Caco-2 (cell line): ENCODE measurements at regions not wholly inside any gene's neighbourhood (a gene's known extent, or its start where the extent isn't known, plus 50 kb on each side); places are given as distances from the start of the nearest gene placed in this dataset.

Source experiments
- BruUV-seq: library from RNA; stranded (reverse); fragments of 400-500 nt; replicated peaks from 2 replicates; lab custom pipeline; 2021; lab: Mats Ljungman, UMichigan
- CTCF ChIA-PET: fragments of 300-600 bp; sonication (Branson Sonifier 250); formaldehyde crosslinking; loops from one replicate; lab custom pipeline; 2022; ENCODE audit warnings: antibody characterized with exemption; lab: Charles Lee
- POLR2A ChIA-PET: fragments of 300-600 bp; sonication (Branson Sonifier 250); formaldehyde crosslinking; loops from one replicate; lab custom pipeline; 2022; ENCODE audit warnings: antibody characterized with exemption; lab: Charles Lee
- DNase-seq, 2 experiments: peaks; one replicate each; pipeline versions ENCODE4 v3.0.0 to v3.0.0-alpha.2; 2020 to 2022
- H3K27me3 ChIP-seq: replicated peaks from 2 replicates; pipeline ENCODE4 v1.6.0; 2011; ENCODE audit warnings: low read length; ENCODE audit not compliant: control insufficient read depth, insufficient read depth
- H3K36me3 ChIP-seq: 2 replicates; pipeline ENCODE4 v1.5.1; 2011; ENCODE audit warnings: low read length; ENCODE audit not compliant: control insufficient read depth, insufficient read depth
- H3K4me1 ChIP-seq: fragments of 250-450 bp; sonication (Bioruptor Pico); 2 replicates; pipeline ENCODE4 v1.5.1; 2020; ENCODE audit warnings: mild to moderate bottlenecking
- H3K4me3 ChIP-seq: 2 replicates; pipeline ENCODE4 v1.5.1; 2011; ENCODE audit warnings: low read depth, mild to moderate bottlenecking, control low read depth, low read length
- H3K9me3 ChIP-seq: fragments of 250-450 bp; sonication (Bioruptor Pico); 2 replicates; pipeline ENCODE4 v1.5.1; 2020; ENCODE audit warnings: mild to moderate bottlenecking, moderate library complexity
- H3K27ac Mint-ChIP-seq: one replicate; pipeline ENCODE4 v1.8.0; 2022; ENCODE audit warnings: mixed read lengths; ENCODE audit not compliant: unreplicated experiment
- H3K27me3 Mint-ChIP-seq: one replicate; pipeline ENCODE4 v1.8.0; 2022; ENCODE audit warnings: mixed read lengths; ENCODE audit not compliant: insufficient read depth, unreplicated experiment
- H3K36me3 Mint-ChIP-seq: one replicate; pipeline ENCODE4 v1.8.0; 2022; ENCODE audit warnings: mild to moderate bottlenecking, mixed read lengths; ENCODE audit not compliant: insufficient read depth, unreplicated experiment
- H3K4me1 Mint-ChIP-seq: one replicate; pipeline ENCODE4 v1.8.0; 2022; ENCODE audit warnings: low read depth, mixed read lengths; ENCODE audit not compliant: unreplicated experiment
- H3K4me3 Mint-ChIP-seq: one replicate; pipeline ENCODE4 v1.8.0; 2022; ENCODE audit warnings: mild to moderate bottlenecking, moderate library complexity, mixed read lengths; ENCODE audit not compliant: unreplicated experiment
- H3K9me3 Mint-ChIP-seq: one replicate; pipeline ENCODE4 v1.8.0; 2022; ENCODE audit warnings: mixed read lengths; ENCODE audit not compliant: unreplicated experiment
- CTCF ChIP-seq, 2 experiments: fragments of 200-600 bp in 1 of 2; IDR thresholded peaks; 1 replicate in 1 of 2; 2 replicates in 1 of 2; pipeline versions ENCODE4 v1.5.1 to v1.8.0; 2011 to 2022; ENCODE audit warnings: antibody characterized with exemption in 1 of 2, control low read depth in 1 of 2, inconsistent platforms in 1 of 2, low read depth in 1 of 2, low read length in 1 of 2, mild to moderate bottlenecking in 1 of 2, moderate library complexity in 1 of 2; ENCODE audit not compliant: insufficient read depth in 1 of 2, severe bottlenecking in 1 of 2, unreplicated experiment in 1 of 2
- intact Hi-C: fragments of 100-400 bp; cut with micrococcal nuclease; formaldehyde crosslinking; loops from one replicate; pipeline ENCODE4 v1.10.0; 2022; ENCODE audit not compliant: unreplicated experiment

GRCh38 chr9:13364271-13365000, 84.9 kb upstream of the MPDZ start:
- H3K9me3 ChIP-seq = no peaks in the 10 kb centered on the region
- Mint-ChIP-seq H3K9me3 (no peaks in the 10 kb centered on the region), H3K27ac (no peak overlapping the region), H3K4me3 (no peak overlapping the region), H3K4me1 (no peaks in the 10 kb centered on the region), H3K27me3 (no peaks in the 10 kb centered on the region), H3K36me3 (no peaks in the 10 kb centered on the region)
- no peaks in the 10 kb centered on the region for H3K36me3 ChIP-seq
- ChIA-PET POLR2A (no interaction called here), CTCF (no interaction called here)
- H3K4me3 ChIP-seq = no peak overlapping the region
- H3K4me1 ChIP-seq = no peaks in the 10 kb centered on the region
- intact Hi-C loops = no loop called here
- BruUV-seq = no TSS peak
- H3K27me3 ChIP-seq = no peaks in the 10 kb centered on the region
- no peak for DNase-seq
- TF ChIP-seq CTCF (IDR thresholded peaks at IDR 0.05; ENCODE audit: insufficient read depth in 1 of 2, low read depth in 1 of 2, low read length in 1 of 2, severe bottlenecking in 1 of 2, unreplicated experiment in 1 of 2) = no peak

GRCh38 chr9:13361076-13361475, 81.6 kb upstream of the MPDZ start:
- intact Hi-C loops = no loop called here
- no TSS peak for BruUV-seq
- Mint-ChIP-seq H3K9me3 (no peaks in the 10 kb centered on the region), H3K36me3 (no peaks in the 10 kb centered on the region), H3K4me3 (no peak overlapping the region), H3K27me3 (no peaks in the 10 kb centered on the region), H3K27ac (no peak overlapping the region), H3K4me1 (no peaks in the 10 kb centered on the region)
- H3K4me3 ChIP-seq = no peak overlapping the region
- no peaks in the 10 kb centered on the region for H3K27me3 ChIP-seq
- DNase-seq = no peak
- H3K36me3 ChIP-seq = no peaks in the 10 kb centered on the region
- ChIA-PET POLR2A (no interaction called here), CTCF (no interaction called here)
- H3K9me3 ChIP-seq = no peaks in the 10 kb centered on the region
- TF ChIP-seq CTCF (IDR thresholded peaks at IDR 0.05; ENCODE audit: insufficient read depth in 1 of 2, low read depth in 1 of 2, low read length in 1 of 2, severe bottlenecking in 1 of 2, unreplicated experiment in 1 of 2) = no peak
- H3K4me1 ChIP-seq = no peaks in the 10 kb centered on the region

- intact Hi-C loops = no loop called here
- no peaks in the 10 kb centered on the region for H3K27me3 ChIP-seq
- H3K4me1 Mint-ChIP-seq = no peaks in the 10 kb centered on the region
- H3K27me3 Mint-ChIP-seq = no peaks in the 10 kb centered on the region
- no peaks in the 10 kb centered on the region for H3K36me3 Mint-ChIP-seq
- DNase-seq = no peak
- BruUV-seq = no TSS peak
- H3K36me3 ChIP-seq = no peaks in the 10 kb centered on the region
- ChIA-PET CTCF (no interaction called here), POLR2A (no interaction called here)
- no peaks in the 10 kb centered on the region for H3K9me3 Mint-ChIP-seq
- H3K27ac Mint-ChIP-seq = no peak overlapping the region
- H3K4me3 ChIP-seq = no peak overlapping the region
- H3K4me1 ChIP-seq = no peaks in the 10 kb centered on the region
- H3K4me3 Mint-ChIP-seq = no peak overlapping the region
- H3K9me3 ChIP-seq = no peaks in the 10 kb centered on the region
- no peak for TF ChIP-seq CTCF (IDR thresholded peaks at IDR 0.05; ENCODE audit: insufficient read depth in 1 of 2, low read depth in 1 of 2, low read length in 1 of 2, severe bottlenecking in 1 of 2, unreplicated experiment in 1 of 2)
Measured at GRCh38 chr9:13360188-13360587, 80.7 kb upstream of the MPDZ start.
